Hepatocyte (in vitro differentiated cells): ENCODE measurements at regions not wholly inside any gene's neighbourhood (a gene's known extent, or its start where the extent isn't known, plus 50 kb on each side); places are given as distances from the start of the nearest gene placed in this dataset.
A peak's percentile ranks its signal among the peaks of the same experiment; 100 is the strongest.

Experiments
- DNase-seq: peaks from one replicate; pipeline ENCODE4 v3.0.0-alpha.2; 2016; ENCODE audit warnings: low spot score
- H2AFZ ChIP-seq: fragments of 200-600 bp; sonication (generic); 2 replicates; pipeline ENCODE4 v1.6.0; 2016; ENCODE audit warnings: antibody characterized with exemption, mild to moderate bottlenecking
- H3K27ac ChIP-seq: fragments of 200-600 bp; sonication (generic); 2 replicates; pipeline ENCODE4 v1.5.1; 2016; ENCODE audit warnings: mild to moderate bottlenecking
- H3K27me3 ChIP-seq: fragments of 200-600 bp; sonication (generic); 2 replicates; pipeline ENCODE4 v1.6.1; 2016
- H3K36me3 ChIP-seq: fragments of 200-600 bp; sonication (generic); replicated peaks from 2 replicates; pipeline ENCODE4 v1.5.1; 2016; ENCODE audit warnings: low read depth; ENCODE audit not compliant: insufficient read depth
- H3K4me1 ChIP-seq: fragments of 200-600 bp; sonication (generic); 2 replicates; pipeline ENCODE4 v1.5.1; 2016; ENCODE audit warnings: mild to moderate bottlenecking, moderate library complexity; ENCODE audit not compliant: insufficient read depth
- H3K4me2 ChIP-seq: fragments of 200-600 bp; sonication (generic); 2 replicates; pipeline ENCODE4 v1.6.0; 2016
- H3K4me3 ChIP-seq: fragments of 200-600 bp; sonication (generic); 2 replicates; pipeline ENCODE4 v1.5.1; 2016; ENCODE audit warnings: mild to moderate bottlenecking
- H3K79me2 ChIP-seq: fragments of 200-600 bp; sonication (generic); 2 replicates; pipeline ENCODE4 v1.6.0; 2017; ENCODE audit warnings: mild to moderate bottlenecking
- H3K9me2 ChIP-seq: fragments of 200-600 bp; sonication (generic); replicated peaks from 2 replicates; pipeline ENCODE4 v1.6.0; 2017; ENCODE audit warnings: mild to moderate bottlenecking; ENCODE audit not compliant: insufficient read depth
- H3K9me3 ChIP-seq: fragments of 200-600 bp; sonication (generic); 2 replicates; pipeline ENCODE4 v1.5.1; 2016; ENCODE audit warnings: low read depth, mild to moderate bottlenecking
- H4K20me1 ChIP-seq: fragments of 200-600 bp; sonication (generic); 2 replicates; pipeline ENCODE4 v1.6.0; 2016; ENCODE audit warnings: mild to moderate bottlenecking; ENCODE audit not compliant: insufficient read depth, poor library complexity, severe bottlenecking
- CTCF ChIP-seq: fragments of 200-600 bp; sonication (generic); IDR thresholded peaks from 2 replicates; pipeline ENCODE4 v1.5.1; 2016; ENCODE audit warnings: antibody characterized with exemption, mild to moderate bottlenecking; ENCODE audit not compliant: poor library complexity
- EZH2 ChIP-seq: fragments of 200-600 bp; sonication (generic); IDR thresholded peaks from 2 replicates; pipeline ENCODE4 v1.6.1; 2016; ENCODE audit warnings: antibody characterized with exemption, mild to moderate bottlenecking, borderline replicate concordance
- EZH2phosphoT487 ChIP-seq: fragments of 200-600 bp; sonication (generic); IDR thresholded peaks from one replicate; pipeline ENCODE4 v1.6.1; 2018; ENCODE audit warnings: antibody characterized with exemption, mild to moderate bottlenecking, low read depth, moderate library complexity; ENCODE audit not compliant: unreplicated experiment, severe bottlenecking
- WGBS: methylation state at CpG from one replicate; pipeline ENCODE4 v1.1.6; 2016; ENCODE audit warnings: low lambda C conversion rate; ENCODE audit errors: missing lambda C conversion rate; 5-methylcytosine and 5-hydroxymethylcytosine counted together

GRCh38 chr16:7161891-7162290 lies 170.8 kb upstream of the RBFOX1 start:
- no peak overlapping the region for H3K4me2 ChIP-seq
- H3K4me3 ChIP-seq, result no peak overlapping the region
- H2AFZ ChIP-seq, result no peak overlapping the region
- H3K79me2 ChIP-seq, result no peaks in the 10 kb centered on the region
- H4K20me1 ChIP-seq, result no peaks in the 10 kb centered on the region
- no peaks in the 10 kb centered on the region for H3K36me3 ChIP-seq
- no peaks in the 10 kb centered on the region for H3K9me2 ChIP-seq
- TF ChIP-seq EZH2 (no peak), EZH2phosphoT487 (no peak), CTCF (no peak)
- H3K27ac ChIP-seq, result peak overlapping the region; percentile 65
- DNase-seq, result peak; percentile 44
- H3K4me1 ChIP-seq, result peaks cover 6% of the 10 kb centered on the region
- H3K27me3 ChIP-seq, result no peaks in the 10 kb centered on the region
- WGBS, result 37% methylated on average over 1 of the region's 1 CpG
- no peaks in the 10 kb centered on the region for H3K9me3 ChIP-seq

- H2AFZ ChIP-seq, result no peak overlapping the region
- TF ChIP-seq EZH2 (no peak), EZH2phosphoT487 (no peak), CTCF (no peak)
- no peaks in the 10 kb centered on the region for H3K9me2 ChIP-seq
- peak; percentile 12 for DNase-seq
- no peaks in the 10 kb centered on the region for H3K27me3 ChIP-seq
- no peaks in the 10 kb centered on the region for H4K20me1 ChIP-seq
- peak overlapping the region; percentile 21 for H3K4me2 ChIP-seq
- H3K36me3 ChIP-seq, result no peaks in the 10 kb centered on the region
- no peaks in the 10 kb centered on the region for H3K79me2 ChIP-seq
- 59% methylated on average over 3 of the region's 3 CpGs for WGBS
- H3K4me3 ChIP-seq, result no peak overlapping the region
- no peaks in the 10 kb centered on the region for H3K9me3 ChIP-seq
- H3K4me1 ChIP-seq, result peaks cover 6% of the 10 kb centered on the region
- H3K27ac ChIP-seq, result peak overlapping the region; percentile 54
Measured at GRCh38 chr16:7160093-7160492, 172.6 kb upstream of the RBFOX1 start.

GRCh38 chr16:7158481-7158880 lies 174.2 kb upstream of the RBFOX1 start:
- no peak for DNase-seq
- H4K20me1 ChIP-seq, result no peaks in the 10 kb centered on the region
- WGBS, result 99% methylated on average over 4 of the region's 4 CpGs
- no peak overlapping the region for H3K4me3 ChIP-seq
- H3K9me3 ChIP-seq, result no peaks in the 10 kb centered on the region
- TF ChIP-seq EZH2 (no peak), CTCF (no peak), EZH2phosphoT487 (no peak)
- no peaks in the 10 kb centered on the region for H3K79me2 ChIP-seq
- no peak overlapping the region for H2AFZ ChIP-seq
- H3K27ac ChIP-seq, result no peak overlapping the region
- no peak overlapping the region for H3K4me2 ChIP-seq
- peaks cover 6% of the 10 kb centered on the region for H3K4me1 ChIP-seq
- no peaks in the 10 kb centered on the region for H3K9me2 ChIP-seq
- H3K36me3 ChIP-seq, result no peaks in the 10 kb centered on the region
- H3K27me3 ChIP-seq, result no peaks in the 10 kb centered on the region

GRCh38 chr16:7150230-7150629 lies 182.4 kb upstream of the RBFOX1 start:
- Histone ChIP-seq H2AFZ (no peak overlapping the region), H3K36me3 (no peaks in the 10 kb centered on the region), H3K4me3 (no peak overlapping the region), H3K79me2 (no peaks in the 10 kb centered on the region), H3K4me2 (no peak overlapping the region), H3K4me1 (no peaks in the 10 kb centered on the region), H4K20me1 (no peaks in the 10 kb centered on the region), H3K9me2 (no peaks in the 10 kb centered on the region), H3K9me3 (no peaks in the 10 kb centered on the region), H3K27ac (no peak overlapping the region), H3K27me3 (no peaks in the 10 kb centered on the region)
- TF ChIP-seq EZH2 (no peak), EZH2phosphoT487 (no peak)
- 82% methylated on average over 7 of the region's 7 CpGs for WGBS
- no peak for DNase-seq
